H9 (cell line): ENCODE measurements at regions not wholly inside any gene's neighbourhood (a gene's known extent, or its start where the extent isn't known, plus 50 kb on each side); places are given as distances from the start of the nearest gene placed in this dataset.

Experiments
- DNase-seq: peaks from one replicate; pipeline ENCODE4 v3.0.0-alpha.2; 2017
- H2AFZ ChIP-seq: one replicate; pipeline ENCODE4 v1.6.1; 2013; ENCODE audit warnings: mild to moderate bottlenecking, low read length, control low read depth, moderate library complexity
- H2AK5ac ChIP-seq: 2 replicates; pipeline ENCODE4 v1.6.1; 2013; ENCODE audit warnings: low read length, control low read depth, mixed read lengths; ENCODE audit not compliant: insufficient read length
- H2BK120ac ChIP-seq: one replicate; pipeline ENCODE4 v1.6.1; 2013; ENCODE audit warnings: low read depth, mild to moderate bottlenecking, low read length, control low read depth, inconsistent platforms; ENCODE audit not compliant: poor library complexity, severe bottlenecking
- H2BK12ac ChIP-seq: 2 replicates; pipeline ENCODE4 v1.6.1; 2013; ENCODE audit warnings: low read length, control low read depth, mixed read lengths, low read depth; ENCODE audit not compliant: insufficient read length
- H2BK15ac ChIP-seq: 2 replicates; pipeline ENCODE4 v1.6.1; 2013; ENCODE audit warnings: low read depth, low read length, control low read depth
- H2BK20ac ChIP-seq: one replicate; pipeline ENCODE4 v1.6.1; 2013; ENCODE audit warnings: low read depth, mild to moderate bottlenecking, low read length, control low read depth, inconsistent platforms; ENCODE audit not compliant: poor library complexity, severe bottlenecking
- H2BK5ac ChIP-seq: 2 replicates; pipeline ENCODE4 v1.6.1; 2013; ENCODE audit warnings: low read length, control low read depth, mixed read lengths; ENCODE audit not compliant: insufficient read length
- H3K14ac ChIP-seq: 2 replicates; pipeline ENCODE4 v1.6.1; 2013; ENCODE audit warnings: low read length, control low read depth; ENCODE audit not compliant: insufficient read depth
- H3K18ac ChIP-seq: 2 replicates; pipeline ENCODE4 v1.6.1; 2013; ENCODE audit warnings: low read depth, mild to moderate bottlenecking, mixed read lengths, low read length, control low read depth; ENCODE audit not compliant: insufficient read length
- H3K23ac ChIP-seq: 2 replicates; pipeline ENCODE4 v1.6.1; 2013; ENCODE audit warnings: low read length, control low read depth, mixed read lengths, low read depth; ENCODE audit not compliant: insufficient read length
- H3K23me2 ChIP-seq: 2 replicates; pipeline ENCODE4 v1.6.1; 2013; ENCODE audit warnings: low read depth, mild to moderate bottlenecking, mixed read lengths, low read length, control low read depth; ENCODE audit not compliant: insufficient read length, poor library complexity, severe bottlenecking
- H3K27ac ChIP-seq: 2 replicates; pipeline ENCODE4 v1.5.1; 2013; ENCODE audit warnings: low read length, control low read depth, mixed read lengths, low read depth; ENCODE audit not compliant: insufficient read length
- H3K27me3 ChIP-seq: 2 replicates; pipeline ENCODE4 v1.6.1; 2013; ENCODE audit warnings: low read length, control low read depth, inconsistent platforms; ENCODE audit not compliant: insufficient read depth
- H3K4ac ChIP-seq: 2 replicates; pipeline ENCODE4 v1.6.1; 2013; ENCODE audit warnings: low read depth, mild to moderate bottlenecking, control low read depth, inconsistent platforms, low read length, moderate library complexity
- H3K4me1 ChIP-seq: 2 replicates; pipeline ENCODE4 v1.6.1; 2013; ENCODE audit warnings: low read length, control low read depth, inconsistent platforms; ENCODE audit not compliant: insufficient read depth
- H3K4me2 ChIP-seq: 2 replicates; pipeline ENCODE4 v1.6.1; 2013; ENCODE audit warnings: low read length, control low read depth, mixed read lengths; ENCODE audit not compliant: insufficient read length, insufficient read depth
- H3K56ac ChIP-seq: 2 replicates; pipeline ENCODE4 v1.6.1; 2013; ENCODE audit warnings: low read depth, mild to moderate bottlenecking, mixed read lengths, low read length, control low read depth; ENCODE audit not compliant: insufficient read length
- H3K79me1 ChIP-seq: 2 replicates; pipeline ENCODE4 v1.6.1; 2013; ENCODE audit warnings: low read depth, mild to moderate bottlenecking, moderate library complexity, low read length, control low read depth, inconsistent platforms; ENCODE audit not compliant: insufficient read depth, poor library complexity, severe bottlenecking
- H3K79me2 ChIP-seq: 2 replicates; pipeline ENCODE4 v1.6.1; 2013; ENCODE audit warnings: low read length, control low read depth, inconsistent platforms; ENCODE audit not compliant: insufficient read depth
- H3K9ac ChIP-seq: 2 replicates; pipeline ENCODE4 v1.6.1; 2013; ENCODE audit warnings: low read length, control low read depth, mixed read lengths; ENCODE audit not compliant: insufficient read length; ENCODE audit errors: extremely low read depth
- H3K9me3 ChIP-seq: one replicate; pipeline ENCODE4 v1.6.1; 2013; ENCODE audit warnings: low read depth, low read length, inconsistent platforms; ENCODE audit not compliant: control insufficient read depth
- H3T11ph ChIP-seq: one replicate; pipeline ENCODE4 v1.6.1; 2013; ENCODE audit warnings: mild to moderate bottlenecking, low read length, control low read depth, inconsistent platforms
- H4K20me1 ChIP-seq: one replicate; pipeline ENCODE4 v1.6.1; 2013; ENCODE audit not compliant: control insufficient read depth, insufficient read length, insufficient read depth
- H4K5ac ChIP-seq: 2 replicates; pipeline ENCODE4 v1.6.1; 2013; ENCODE audit warnings: low read depth, mild to moderate bottlenecking, mixed read lengths, low read length, control low read depth; ENCODE audit not compliant: insufficient read length
- H4K8ac ChIP-seq: replicated peaks from 2 replicates; pipeline ENCODE4 v1.6.1; 2013; ENCODE audit warnings: low read length, control low read depth, mixed read lengths, low read depth; ENCODE audit not compliant: insufficient read length
- H4K91ac ChIP-seq: 2 replicates; pipeline ENCODE4 v1.6.1; 2013; ENCODE audit warnings: low read depth, mild to moderate bottlenecking, moderate library complexity, mixed read lengths, low read length, control low read depth; ENCODE audit not compliant: insufficient read length
- H3K27ac Mint-ChIP-seq, 3 experiments: 2 replicates in 2 of 3; 3 replicates in 1 of 3; pipeline ENCODE4 v1.8.0; 2020 to 2021; ENCODE audit warnings: mixed read lengths in 3 of 3, mild to moderate bottlenecking in 1 of 3, moderate library complexity in 1 of 3
- H3K27me3 Mint-ChIP-seq: 2 replicates; pipeline ENCODE4 v1.8.0; 2021; ENCODE audit warnings: low read depth, mild to moderate bottlenecking, moderate library complexity, mixed read lengths
- H3K36me3 Mint-ChIP-seq, 3 experiments: 2 replicates in 2 of 3; 3 replicates in 1 of 3; pipeline ENCODE4 v1.8.0; 2020 to 2021; ENCODE audit warnings: low read depth in 3 of 3, mixed read lengths in 3 of 3; ENCODE audit not compliant: insufficient read depth in 1 of 3
- H3K4me1 Mint-ChIP-seq, 2 experiments: 2 replicates each; pipeline ENCODE4 v1.8.0; 2020; ENCODE audit warnings: mixed read lengths in 2 of 2
- H3K4me3 Mint-ChIP-seq, 2 experiments: 2 replicates in 1 of 2; 3 replicates in 1 of 2; pipeline ENCODE4 v1.8.0; 2020 to 2021; ENCODE audit warnings: mild to moderate bottlenecking in 2 of 2, mixed read lengths in 2 of 2, moderate library complexity in 1 of 2
- H3K9me3 Mint-ChIP-seq, 2 experiments: 2 replicates in 1 of 2; 3 replicates in 1 of 2; pipeline ENCODE4 v1.8.0; 2020; ENCODE audit warnings: mild to moderate bottlenecking in 2 of 2, mixed read lengths in 2 of 2, moderate library complexity in 1 of 2
- WGBS: extraction: QIAGEN DNeasy Blood & Tissue Kit; methylation state at CpG from one replicate; pipeline ENCODE4 v1.1.7; 2013; ENCODE audit warnings: missing lambda C conversion rate, low lambda C conversion rate, mixed read lengths; ENCODE audit not compliant: insufficient read length; ENCODE audit errors: extremely low coverage; 5-methylcytosine and 5-hydroxymethylcytosine counted together
- TF ChIP-seq, protein P1 (sequence below): fragments of 200-600 bp; sonication (generic); conservative IDR thresholded peaks from 3 replicates; pipeline ENCODE4 v1.8.0; 2021; ENCODE audit warnings: antibody characterized with exemption, mild to moderate bottlenecking

GRCh38 chr1:177526201-177526600, 355.4 kb downstream of the BRINP2 start:
- H2BK12ac ChIP-seq = no peak overlapping the region
- WGBS = no CpG with 5 or more reads among the region's 1 CpG

More at GRCh38 chr1:177526201-177526600, 355.4 kb downstream of the BRINP2 start:
- Mint-ChIP-seq H3K36me3 (no peaks in the 10 kb centered on the region; a peak in 1 of 7 replicates), H3K4me3 (no peak overlapping the region), H3K4me1 (peaks cover 7% of the 10 kb centered on the region in 2 experiments), H3K9me3 (peaks cover 0 to 3% of the 10 kb centered on the region in 2 experiments; a peak in 1 of 5 replicates), H3K27me3 (no peaks in the 10 kb centered on the region), H3K27ac (no peak overlapping the region)
- no peak overlapping the region for H3K4ac ChIP-seq
- H3K23ac ChIP-seq = no peak overlapping the region
- no peak overlapping the region for H2BK5ac ChIP-seq
- no peak overlapping the region for H3K27ac ChIP-seq
- no peak overlapping the region for H3K4me2 ChIP-seq
- H2AFZ ChIP-seq = no peak overlapping the region
- H3T11ph ChIP-seq = no peak overlapping the region
- H2BK20ac ChIP-seq = no peak overlapping the region
- H3K23me2 ChIP-seq = no peaks in the 10 kb centered on the region
- H2BK15ac ChIP-seq = no peak overlapping the region
- H3K27me3 ChIP-seq = no peaks in the 10 kb centered on the region
- no peak overlapping the region for H3K18ac ChIP-seq
- no peak for DNase-seq
- H4K8ac ChIP-seq = no peak overlapping the region
- H2BK120ac ChIP-seq = no peak overlapping the region
- no peak overlapping the region for H3K9ac ChIP-seq
- no peak overlapping the region for H2AK5ac ChIP-seq
- H3K9me3 ChIP-seq = no peaks in the 10 kb centered on the region
- peaks cover 2% of the 10 kb centered on the region; the same call in 1 of the 2 replicates for H3K4me1 ChIP-seq
- no peaks in the 10 kb centered on the region for H3K79me1 ChIP-seq
- H4K20me1 ChIP-seq = no peaks in the 10 kb centered on the region
- TF ChIP-seq, protein P1, sequence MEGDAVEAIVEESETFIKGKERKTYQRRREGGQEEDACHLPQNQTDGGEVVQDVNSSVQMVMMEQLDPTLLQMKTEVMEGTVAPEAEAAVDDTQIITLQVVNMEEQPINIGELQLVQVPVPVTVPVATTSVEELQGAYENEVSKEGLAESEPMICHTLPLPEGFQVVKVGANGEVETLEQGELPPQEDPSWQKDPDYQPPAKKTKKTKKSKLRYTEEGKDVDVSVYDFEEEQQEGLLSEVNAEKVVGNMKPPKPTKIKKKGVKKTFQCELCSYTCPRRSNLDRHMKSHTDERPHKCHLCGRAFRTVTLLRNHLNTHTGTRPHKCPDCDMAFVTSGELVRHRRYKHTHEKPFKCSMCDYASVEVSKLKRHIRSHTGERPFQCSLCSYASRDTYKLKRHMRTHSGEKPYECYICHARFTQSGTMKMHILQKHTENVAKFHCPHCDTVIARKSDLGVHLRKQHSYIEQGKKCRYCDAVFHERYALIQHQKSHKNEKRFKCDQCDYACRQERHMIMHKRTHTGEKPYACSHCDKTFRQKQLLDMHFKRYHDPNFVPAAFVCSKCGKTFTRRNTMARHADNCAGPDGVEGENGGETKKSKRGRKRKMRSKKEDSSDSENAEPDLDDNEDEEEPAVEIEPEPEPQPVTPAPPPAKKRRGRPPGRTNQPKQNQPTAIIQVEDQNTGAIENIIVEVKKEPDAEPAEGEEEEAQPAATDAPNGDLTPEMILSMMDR = no peak
- no peak overlapping the region for H4K5ac ChIP-seq
- no peaks in the 10 kb centered on the region for H3K79me2 ChIP-seq
- H3K56ac ChIP-seq = no peak overlapping the region
- H4K91ac ChIP-seq = no peak overlapping the region
- no peak overlapping the region for H3K14ac ChIP-seq
